ENCODE measurements at regions not wholly inside any gene's neighbourhood (a gene's known extent, or its start where the extent isn't known, plus 50 kb on each side); places are given as distances from the start of the nearest gene placed in this dataset.

GRCh38 chr1:34328281-34328799 is 151.6 kb downstream of the C1orf94 start:
- TF ChIP-seq HDAC1 (IDR thresholded peaks at IDR 0.05) = no peak
- no peak for TF ChIP-seq ZBTB26 (CRISPR knock-in tag; IDR thresholded peaks at IDR 0.05)
- no peak for TF ChIP-seq CHD2 (IDR thresholded peaks at IDR 0.05; ENCODE audit: low read depth, low read length)
- TF ChIP-seq GABPB2 (CRISPR knock-in tag; conservative IDR thresholded peaks at IDR 0.05) = no peak
- no peak for TF ChIP-seq ETV1 (tag; conservative IDR thresholded peaks at IDR 0.05; ENCODE audit: low read depth)
- TF ChIP-seq ESRRA (IDR thresholded peaks at IDR 0.05; ENCODE audit: borderline replicate concordance, low read depth) = no peak
- TF ChIP-seq YY1 (IDR thresholded peaks at IDR 0.05; ENCODE audit: borderline replicate concordance in 1 of 3, control insufficient read depth in 1 of 3, extremely low read depth in 1 of 3, insufficient read depth in 3 of 3, insufficient read length in 1 of 3, insufficient replicate concordance in 2 of 3, low read depth in 1 of 3, low read length in 2 of 3) = no peak
- TF ChIP-seq XRCC5 (IDR thresholded peaks at IDR 0.05; ENCODE audit: low read depth, low read length) = no peak

Measured in K562 (cell line).